Gastrocnemius medialis (tissue), 4 donors: ENCODE measurements at regions not wholly inside any gene's neighbourhood (a gene's known extent, or its start where the extent isn't known, plus 50 kb on each side); places are given as distances from the start of the nearest gene placed in this dataset.

Experiments used
- POLR2A ChIP-seq, 2 donors: fragments of 450-650 bp; IDR thresholded peaks; one replicate each; pipeline ENCODE4 v1.6.1; 2017; ENCODE audit warnings: antibody characterized with exemption in 2 of 2, mild to moderate bottlenecking in 2 of 2, moderate library complexity in 2 of 2
- TF ChIP-seq, protein P1 (sequence below), 5 experiments: fragments of 450-650 bp in 3 of 5; fragments of 200-600 bp in 2 of 5; sonication (generic) in 2 of 5; IDR thresholded peaks in 4 of 5; conservative IDR thresholded peaks in 1 of 5; 1 replicate in 4 of 5; 2 replicates in 1 of 5; pipeline ENCODE4 v1.5.1; 2016 to 2019; ENCODE audit warnings: antibody characterized with exemption in 5 of 5, mild to moderate bottlenecking in 3 of 5, moderate library complexity in 3 of 5

DNA sequence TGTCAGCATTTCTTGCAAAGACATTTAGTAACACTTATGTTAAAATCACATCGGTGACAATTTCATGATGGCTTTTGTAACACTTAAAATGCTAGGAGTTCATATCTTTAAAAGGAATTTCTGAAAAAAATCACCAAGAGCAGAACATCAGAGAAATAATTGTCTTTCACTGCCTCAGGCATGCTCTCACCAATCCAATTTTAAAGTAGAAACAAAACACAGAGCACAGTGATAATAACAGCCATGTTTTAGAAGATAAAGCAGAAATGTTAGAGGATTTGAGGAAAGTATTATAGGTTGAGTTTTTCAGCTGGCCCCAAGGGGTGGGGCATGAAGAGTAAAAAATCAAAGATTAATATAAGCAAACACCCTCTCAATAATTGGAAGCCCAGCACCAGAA lies 1037.6 kb downstream of the DSC3 start:
- TF ChIP-seq, protein P1, sequence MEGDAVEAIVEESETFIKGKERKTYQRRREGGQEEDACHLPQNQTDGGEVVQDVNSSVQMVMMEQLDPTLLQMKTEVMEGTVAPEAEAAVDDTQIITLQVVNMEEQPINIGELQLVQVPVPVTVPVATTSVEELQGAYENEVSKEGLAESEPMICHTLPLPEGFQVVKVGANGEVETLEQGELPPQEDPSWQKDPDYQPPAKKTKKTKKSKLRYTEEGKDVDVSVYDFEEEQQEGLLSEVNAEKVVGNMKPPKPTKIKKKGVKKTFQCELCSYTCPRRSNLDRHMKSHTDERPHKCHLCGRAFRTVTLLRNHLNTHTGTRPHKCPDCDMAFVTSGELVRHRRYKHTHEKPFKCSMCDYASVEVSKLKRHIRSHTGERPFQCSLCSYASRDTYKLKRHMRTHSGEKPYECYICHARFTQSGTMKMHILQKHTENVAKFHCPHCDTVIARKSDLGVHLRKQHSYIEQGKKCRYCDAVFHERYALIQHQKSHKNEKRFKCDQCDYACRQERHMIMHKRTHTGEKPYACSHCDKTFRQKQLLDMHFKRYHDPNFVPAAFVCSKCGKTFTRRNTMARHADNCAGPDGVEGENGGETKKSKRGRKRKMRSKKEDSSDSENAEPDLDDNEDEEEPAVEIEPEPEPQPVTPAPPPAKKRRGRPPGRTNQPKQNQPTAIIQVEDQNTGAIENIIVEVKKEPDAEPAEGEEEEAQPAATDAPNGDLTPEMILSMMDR (IDR thresholded peaks at IDR 0.05 in 4 of 5, conservative IDR thresholded peaks at IDR 0.05 in 1 of 5) = no peak
- no peak for TF ChIP-seq POLR2A (IDR thresholded peaks at IDR 0.05)
